ENCODE measurements at regions not wholly inside any gene's neighbourhood (a gene's known extent, or its start where the extent isn't known, plus 50 kb on each side); places are given as distances from the start of the nearest gene placed in this dataset.

DNA sequence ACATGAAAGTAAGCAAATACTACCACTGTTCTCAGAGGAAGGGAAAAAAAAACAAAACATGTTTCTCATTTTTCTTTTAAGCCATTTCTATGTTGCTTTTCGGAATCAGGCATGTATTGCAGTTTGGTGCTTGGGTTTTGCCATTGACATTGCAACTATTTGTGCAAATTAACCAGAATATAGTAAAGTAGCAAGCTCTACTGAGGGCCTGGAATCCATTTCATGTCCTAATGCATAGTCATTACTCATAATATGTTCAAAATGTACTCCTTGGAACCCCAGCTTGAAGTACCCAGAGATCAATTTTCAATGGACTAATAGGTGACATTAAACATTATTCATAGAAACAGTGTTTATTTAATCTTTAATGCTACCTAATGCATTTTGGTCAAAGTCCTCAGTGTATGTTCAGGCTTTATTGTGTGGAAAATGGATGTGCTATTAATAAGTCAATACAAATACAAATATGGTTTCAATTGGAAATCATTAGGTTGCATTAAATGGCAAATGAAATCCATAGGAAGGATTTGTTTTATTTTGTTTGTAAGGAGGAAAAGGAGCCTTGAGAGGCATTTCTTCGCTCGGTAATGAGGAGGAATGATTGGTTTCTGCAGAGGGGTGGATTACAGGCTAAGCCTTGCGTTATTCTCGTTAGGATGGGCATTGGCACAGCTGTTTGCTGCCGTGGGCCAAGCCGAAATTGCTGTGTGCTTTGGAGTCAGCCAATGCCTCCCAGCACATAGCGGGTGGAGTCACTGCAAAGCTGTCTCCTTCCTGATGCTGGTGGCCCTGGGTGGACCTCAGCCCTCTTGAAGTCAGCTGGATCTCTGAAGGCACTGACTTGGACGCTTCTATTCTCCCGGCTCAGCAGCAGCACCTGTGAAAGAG, 56.4 kb downstream of the MYCN start:
- TF ChIP-seq NFIC (IDR thresholded peaks at IDR 0.05; ENCODE audit: borderline replicate concordance) (no peak), CHD2 (IDR thresholded peaks at IDR 0.05; ENCODE audit: low read length, partially characterized antibody) (no peak), RAD21 (IDR thresholded peaks at IDR 0.05; ENCODE audit: low read length) (no peak), RXRA (IDR thresholded peaks at IDR 0.05; ENCODE audit: borderline replicate concordance, low read depth) (no peak), EP300 (IDR thresholded peaks at IDR 0.05; ENCODE audit: borderline replicate concordance in 1 of 2, low read depth in 1 of 2, low read length in 1 of 2) (no peak), TCF12 (IDR thresholded peaks at IDR 0.05) (no peak), YY1 (IDR thresholded peaks at IDR 0.05; ENCODE audit: low read depth) (no peak), MXI1 (IDR thresholded peaks at IDR 0.05; ENCODE audit: low read depth, low read length) (no peak)
- TF ChIP-seq, protein P1, sequence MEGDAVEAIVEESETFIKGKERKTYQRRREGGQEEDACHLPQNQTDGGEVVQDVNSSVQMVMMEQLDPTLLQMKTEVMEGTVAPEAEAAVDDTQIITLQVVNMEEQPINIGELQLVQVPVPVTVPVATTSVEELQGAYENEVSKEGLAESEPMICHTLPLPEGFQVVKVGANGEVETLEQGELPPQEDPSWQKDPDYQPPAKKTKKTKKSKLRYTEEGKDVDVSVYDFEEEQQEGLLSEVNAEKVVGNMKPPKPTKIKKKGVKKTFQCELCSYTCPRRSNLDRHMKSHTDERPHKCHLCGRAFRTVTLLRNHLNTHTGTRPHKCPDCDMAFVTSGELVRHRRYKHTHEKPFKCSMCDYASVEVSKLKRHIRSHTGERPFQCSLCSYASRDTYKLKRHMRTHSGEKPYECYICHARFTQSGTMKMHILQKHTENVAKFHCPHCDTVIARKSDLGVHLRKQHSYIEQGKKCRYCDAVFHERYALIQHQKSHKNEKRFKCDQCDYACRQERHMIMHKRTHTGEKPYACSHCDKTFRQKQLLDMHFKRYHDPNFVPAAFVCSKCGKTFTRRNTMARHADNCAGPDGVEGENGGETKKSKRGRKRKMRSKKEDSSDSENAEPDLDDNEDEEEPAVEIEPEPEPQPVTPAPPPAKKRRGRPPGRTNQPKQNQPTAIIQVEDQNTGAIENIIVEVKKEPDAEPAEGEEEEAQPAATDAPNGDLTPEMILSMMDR (IDR thresholded peaks at IDR 0.05): no peak
- TF ChIP-seq, protein P2, sequence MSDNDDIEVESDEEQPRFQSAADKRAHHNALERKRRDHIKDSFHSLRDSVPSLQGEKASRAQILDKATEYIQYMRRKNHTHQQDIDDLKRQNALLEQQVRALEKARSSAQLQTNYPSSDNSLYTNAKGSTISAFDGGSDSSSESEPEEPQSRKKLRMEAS (IDR thresholded peaks at IDR 0.05; ENCODE audit: low read depth): no peak
